Keratinocyte (primary cell): ENCODE measurements at regions not wholly inside any gene's neighbourhood (a gene's known extent, or its start where the extent isn't known, plus 50 kb on each side); places are given as distances from the start of the nearest gene placed in this dataset.

Source experiments
- DNase-seq: peaks from one replicate; pipeline ENCODE4 v3.0.0-alpha.2; 2011; ENCODE audit warnings: low read depth, missing footprints, low spot score
- FAIRE-seq: peaks from 2 replicates; lab custom pipeline; 2011; peaks lifted over from hg19 to GRCh38; lab: Jason Lieb, UNC
- H2AFZ ChIP-seq: 2 replicates; pipeline ENCODE4 v1.6.0; 2012; ENCODE audit warnings: low read length, control low read depth, inconsistent platforms; ENCODE audit not compliant: control insufficient read depth
- H3K27ac ChIP-seq: 2 replicates; pipeline ENCODE4 v1.5.1; 2011; ENCODE audit warnings: low read length; ENCODE audit not compliant: control insufficient read depth, insufficient read depth
- H3K27me3 ChIP-seq: 3 replicates; pipeline ENCODE4 v1.6.0; 2011; ENCODE audit warnings: low read length; ENCODE audit not compliant: control insufficient read depth, insufficient read depth; ENCODE audit errors: extremely low read depth
- H3K36me3 ChIP-seq, 2 experiments: 2 replicates in 1 of 2; 3 replicates in 1 of 2; pipeline ENCODE4 v1.5.1; 2011; ENCODE audit warnings: low read length in 2 of 2, mild to moderate bottlenecking in 1 of 2; ENCODE audit not compliant: control insufficient read depth in 2 of 2, insufficient read depth in 2 of 2; ENCODE audit errors: extremely low read depth in 1 of 2
- H3K4me1 ChIP-seq: 3 replicates; pipeline ENCODE4 v1.5.1; 2011; ENCODE audit warnings: low read length; ENCODE audit not compliant: control insufficient read depth, insufficient read depth; ENCODE audit errors: extremely low read depth
- H3K4me2 ChIP-seq: 3 replicates; pipeline ENCODE4 v1.6.0; 2011; ENCODE audit warnings: low read depth, low read length; ENCODE audit not compliant: control insufficient read depth, insufficient read depth; ENCODE audit errors: extremely low read depth
- H3K4me3 ChIP-seq, 3 experiments: fragments of 200-600 bp in 1 of 3; sonication (generic) in 1 of 3; 2 replicates in 2 of 3; 3 replicates in 1 of 3; pipeline ENCODE4 v1.5.1; 2011 to 2016; ENCODE audit warnings: low read length in 3 of 3, mild to moderate bottlenecking in 3 of 3, control low read depth in 2 of 3, inconsistent platforms in 1 of 3, low read depth in 1 of 3, mixed read lengths in 1 of 3, mixed run types in 1 of 3, moderate library complexity in 1 of 3; ENCODE audit not compliant: control insufficient read depth in 2 of 3, insufficient read depth in 2 of 3; ENCODE audit errors: extremely low read depth in 1 of 3
- H3K79me2 ChIP-seq: 2 replicates; pipeline ENCODE4 v1.6.0; 2012; ENCODE audit warnings: low read length; ENCODE audit not compliant: control insufficient read depth, insufficient read depth
- H3K9ac ChIP-seq: 3 replicates; pipeline ENCODE4 v1.6.0; 2011; ENCODE audit warnings: low read length; ENCODE audit not compliant: control insufficient read depth, insufficient read depth; ENCODE audit errors: extremely low read depth
- H3K9me1 ChIP-seq: 3 replicates; pipeline ENCODE4 v1.6.0; 2011; ENCODE audit warnings: low read length; ENCODE audit not compliant: control insufficient read depth, insufficient read depth; ENCODE audit errors: extremely low read depth
- H3K9me3 ChIP-seq: 2 replicates; pipeline ENCODE4 v1.5.1; 2012; ENCODE audit warnings: low read depth, low read length; ENCODE audit not compliant: control insufficient read depth
- H4K20me1 ChIP-seq: 3 replicates; pipeline ENCODE4 v1.6.0; 2011; ENCODE audit warnings: low read length; ENCODE audit not compliant: control insufficient read depth, insufficient read depth; ENCODE audit errors: extremely low read depth
- EZH2 ChIP-seq: IDR thresholded peaks from one replicate; pipeline ENCODE4 v1.6.1; 2012; ENCODE audit warnings: inconsistent platforms, mild to moderate bottlenecking, low read length, moderate library complexity
- dilution Hi-C: fragments of 300-500 bp; cut with MboI; formaldehyde crosslinking; loops from one replicate; pipeline ENCODE4 v1.7.0; 2020; ENCODE audit warnings: low sequenced_read_pairs; ENCODE audit not compliant: extremely low pct_ligation_motif_present
- TF ChIP-seq, protein P1 (sequence below), 3 experiments: IDR thresholded peaks in 1 of 3; conservative IDR thresholded peaks in 1 of 3; optimal IDR thresholded peaks in 1 of 3; 2 replicates in 2 of 3; 3 replicates in 1 of 3; pipeline versions ENCODE3 to v1.5.1; 2011; ENCODE audit warnings: low read length in 3 of 3, mild to moderate bottlenecking in 3 of 3, moderate library complexity in 2 of 3, control low read depth in 1 of 3, inconsistent platforms in 1 of 3; ENCODE audit not compliant: insufficient read depth in 2 of 3; ENCODE audit errors: extremely low read depth in 1 of 3

DNA sequence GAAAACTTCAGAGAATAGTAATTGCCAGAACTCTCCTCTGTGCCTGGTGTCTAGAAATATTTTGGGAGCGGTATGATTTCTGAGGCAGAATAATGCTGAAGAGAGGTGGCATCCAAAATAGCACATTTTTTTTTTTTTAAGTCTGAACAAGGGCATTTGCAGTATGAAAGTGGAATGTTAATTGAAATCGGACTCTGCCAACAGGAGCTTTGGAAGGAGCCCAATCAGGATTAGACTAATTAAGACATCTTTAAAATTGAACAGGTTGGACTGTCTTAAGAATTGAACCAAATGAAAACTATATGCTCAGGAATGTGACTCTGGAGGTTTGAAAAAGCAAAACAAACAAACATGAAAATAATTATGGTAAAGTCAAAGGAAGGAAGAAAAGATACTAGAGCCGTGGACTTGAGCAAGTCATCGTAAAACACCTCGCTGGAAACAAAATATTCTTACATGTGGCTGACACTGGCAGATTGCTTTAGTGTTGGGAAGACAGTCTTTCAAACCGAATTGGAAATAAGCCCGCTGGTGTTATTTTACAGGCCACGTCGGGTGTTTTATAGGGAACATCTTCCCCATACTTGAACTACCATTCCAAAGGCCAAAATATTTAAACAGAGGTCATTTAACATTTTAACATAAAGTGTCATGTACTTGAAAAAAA is 436.3 kb downstream of the VRK1 start:
- peak; percentile 43 for TF ChIP-seq EZH2
- TF ChIP-seq, protein P1, sequence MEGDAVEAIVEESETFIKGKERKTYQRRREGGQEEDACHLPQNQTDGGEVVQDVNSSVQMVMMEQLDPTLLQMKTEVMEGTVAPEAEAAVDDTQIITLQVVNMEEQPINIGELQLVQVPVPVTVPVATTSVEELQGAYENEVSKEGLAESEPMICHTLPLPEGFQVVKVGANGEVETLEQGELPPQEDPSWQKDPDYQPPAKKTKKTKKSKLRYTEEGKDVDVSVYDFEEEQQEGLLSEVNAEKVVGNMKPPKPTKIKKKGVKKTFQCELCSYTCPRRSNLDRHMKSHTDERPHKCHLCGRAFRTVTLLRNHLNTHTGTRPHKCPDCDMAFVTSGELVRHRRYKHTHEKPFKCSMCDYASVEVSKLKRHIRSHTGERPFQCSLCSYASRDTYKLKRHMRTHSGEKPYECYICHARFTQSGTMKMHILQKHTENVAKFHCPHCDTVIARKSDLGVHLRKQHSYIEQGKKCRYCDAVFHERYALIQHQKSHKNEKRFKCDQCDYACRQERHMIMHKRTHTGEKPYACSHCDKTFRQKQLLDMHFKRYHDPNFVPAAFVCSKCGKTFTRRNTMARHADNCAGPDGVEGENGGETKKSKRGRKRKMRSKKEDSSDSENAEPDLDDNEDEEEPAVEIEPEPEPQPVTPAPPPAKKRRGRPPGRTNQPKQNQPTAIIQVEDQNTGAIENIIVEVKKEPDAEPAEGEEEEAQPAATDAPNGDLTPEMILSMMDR (optimal IDR thresholded peaks at IDR 0.05 in 1 of 3, IDR thresholded peaks at IDR 0.05 in 1 of 3, conservative IDR thresholded peaks at IDR 0.05 in 1 of 3; ENCODE audit: extremely low read depth in 1 of 3, insufficient read depth in 2 of 3, low read length in 3 of 3), result no peak
- dilution Hi-C loops, result no loop called here
- no peaks in the 10 kb centered on the region for H4K20me1 ChIP-seq
- no peak overlapping the region for H3K9ac ChIP-seq
- FAIRE-seq (no peak), DNase-seq (no peak)
- H3K4me1 ChIP-seq, result no peaks in the 10 kb centered on the region
- no peak overlapping the region for H3K4me3 ChIP-seq
- no peak overlapping the region for H3K4me2 ChIP-seq
- H3K9me1 ChIP-seq, result no peaks in the 10 kb centered on the region
- H3K27ac ChIP-seq, result no peak overlapping the region
- H3K79me2 ChIP-seq, result no peaks in the 10 kb centered on the region
- no peaks in the 10 kb centered on the region for H3K36me3 ChIP-seq
- H3K27me3 ChIP-seq, result peaks cover 14% of the 10 kb centered on the region
- no peak overlapping the region for H2AFZ ChIP-seq
- H3K9me3 ChIP-seq, result no peaks in the 10 kb centered on the region

DNA sequence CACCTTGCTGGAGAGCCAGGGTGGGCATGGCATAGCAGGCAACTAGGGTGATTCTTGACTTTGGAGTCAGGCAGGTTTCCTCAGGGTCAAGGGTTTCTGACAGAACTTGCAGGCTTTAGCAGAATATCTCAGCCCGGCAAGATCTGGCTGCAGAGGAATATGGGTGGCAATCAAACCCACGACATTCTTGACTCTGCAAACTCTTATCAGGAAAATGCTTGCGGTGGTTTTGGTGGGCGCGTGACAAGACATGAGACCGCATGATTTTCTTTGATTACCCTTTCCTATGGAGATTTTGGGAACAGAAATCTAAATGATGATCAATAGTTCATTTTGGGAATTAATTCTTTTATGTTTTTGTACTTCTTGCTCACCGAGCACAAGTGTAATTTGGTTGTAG is 449.5 kb downstream of the VRK1 start:
- Histone ChIP-seq H3K9me3 (no peaks in the 10 kb centered on the region), H3K79me2 (no peaks in the 10 kb centered on the region)
- dilution Hi-C loops, result no loop called here

More for the DNA sequence above, 449.5 kb downstream of the VRK1 start:
- Histone ChIP-seq H2AFZ (no peak overlapping the region), H3K4me3 (no peak overlapping the region), H3K4me2 (no peak overlapping the region), H3K27me3 (no peaks in the 10 kb centered on the region), H3K9me1 (no peaks in the 10 kb centered on the region), H3K36me3 (no peaks in the 10 kb centered on the region), H4K20me1 (no peaks in the 10 kb centered on the region), H3K4me1 (no peaks in the 10 kb centered on the region), H3K9ac (no peak overlapping the region), H3K27ac (no peak overlapping the region)
- DNase-seq (no peak), FAIRE-seq (no peak)
- no peak for TF ChIP-seq EZH2
- TF ChIP-seq, protein P1 (optimal IDR thresholded peaks at IDR 0.05 in 1 of 3, IDR thresholded peaks at IDR 0.05 in 1 of 3, conservative IDR thresholded peaks at IDR 0.05 in 1 of 3; ENCODE audit: extremely low read depth in 1 of 3, insufficient read depth in 2 of 3, low read length in 3 of 3), result no peak
